AG04450 (cell line): ENCODE measurements at regions not wholly inside any gene's neighbourhood (a gene's known extent, or its start where the extent isn't known, plus 50 kb on each side); places are given as distances from the start of the nearest gene placed in this dataset.

Source experiments
- CTCF ChIA-PET: fragments of 300-600, 350-600 bp; formaldehyde crosslinking; extraction: SDS; loops from one replicate; lab custom pipeline; 2022; ENCODE audit warnings: antibody characterized with exemption, inconsistent platforms; lab: Charles Lee
- POLR2A ChIA-PET: fragments of 350-600 bp; formaldehyde crosslinking; extraction: SDS; loops from one replicate; lab custom pipeline; 2021; ENCODE audit warnings: antibody characterized with exemption, inconsistent platforms; lab: Yijun Ruan, JAX
- DNase-seq: peaks from one replicate; pipeline ENCODE4 v3.0.0-alpha.2; 2011; ENCODE audit warnings: low read depth, low spot score
- H3K27ac ChIP-seq: one replicate; pipeline ENCODE4 v1.5.1; 2012; ENCODE audit warnings: low read depth, low read length, control low read depth
- H3K27me3 ChIP-seq: one replicate; pipeline ENCODE4 v1.6.0; 2012; ENCODE audit warnings: low read length; ENCODE audit not compliant: control insufficient read depth, insufficient read depth
- H3K4me3 ChIP-seq: 2 replicates; pipeline ENCODE4 v1.5.1; 2011; ENCODE audit warnings: mild to moderate bottlenecking, low read depth, low read length, control low read depth
- H3K9me3 ChIP-seq: 2 replicates; pipeline ENCODE4 v1.5.1; 2012; ENCODE audit warnings: low read length; ENCODE audit not compliant: control insufficient read depth, insufficient read depth
- CTCF ChIP-seq: IDR thresholded peaks from 2 replicates; pipeline ENCODE4 v1.5.1; 2011; ENCODE audit warnings: low read depth, low read length, control low read depth, inconsistent platforms

GRCh38 chr3:67737906-67738865 lies 83.8 kb upstream of the SUCLG2 start:
- Histone ChIP-seq H3K9me3 (no peaks in the 10 kb centered on the region), H3K27ac (no peak overlapping the region), H3K27me3 (no peaks in the 10 kb centered on the region), H3K4me3 (no peak overlapping the region)
- TF ChIP-seq CTCF: no peak
- ChIA-PET POLR2A (no interaction called here), CTCF (no interaction called here)
- DNase-seq: no peak

- no peaks in the 10 kb centered on the region for H3K27me3 ChIP-seq
- no peak for DNase-seq
- no peak overlapping the region for H3K27ac ChIP-seq
- no peak overlapping the region for H3K4me3 ChIP-seq
- ChIA-PET POLR2A (no interaction called here), CTCF (no interaction called here)
- no peak for TF ChIP-seq CTCF
- H3K9me3 ChIP-seq: no peaks in the 10 kb centered on the region
Observed at GRCh38 chr3:67737140-67737539, 82.7 kb upstream of the SUCLG2 start.

- ChIA-PET POLR2A (no interaction called here), CTCF (no interaction called here)
- no peaks in the 10 kb centered on the region for H3K9me3 ChIP-seq
- no peaks in the 10 kb centered on the region for H3K27me3 ChIP-seq
- no peak for TF ChIP-seq CTCF
- no peak overlapping the region for H3K27ac ChIP-seq
- DNase-seq: no peak
- H3K4me3 ChIP-seq: no peak overlapping the region
Observed at GRCh38 chr3:67733269-67733950, 79.0 kb upstream of the SUCLG2 start.

GRCh38 chr3:67724434-67724833 lies 70.0 kb upstream of the SUCLG2 start:
- Histone ChIP-seq H3K4me3 (no peak overlapping the region), H3K27ac (no peak overlapping the region), H3K9me3 (no peaks in the 10 kb centered on the region; the same call in 1 of the 2 replicates), H3K27me3 (no peaks in the 10 kb centered on the region)
- POLR2A ChIA-PET: no interaction called here
- CTCF ChIA-PET: no interaction called here
- TF ChIP-seq CTCF: no peak
- no peak for DNase-seq

- no peak for DNase-seq
- ChIA-PET POLR2A (no interaction called here), CTCF (no interaction called here)
Observed at GRCh38 chr3:67723863-67724262, 69.5 kb upstream of the SUCLG2 start.

More at GRCh38 chr3:67723863-67724262, 69.5 kb upstream of the SUCLG2 start:
- Histone ChIP-seq H3K9me3 (no peaks in the 10 kb centered on the region; the same call in 1 of the 2 replicates), H3K27me3 (no peaks in the 10 kb centered on the region), H3K27ac (no peak overlapping the region), H3K4me3 (no peak overlapping the region)
- no peak for TF ChIP-seq CTCF
